ENCODE measurements at regions not wholly inside any gene's neighbourhood (a gene's known extent, or its start where the extent isn't known, plus 50 kb on each side); places are given as distances from the start of the nearest gene placed in this dataset.

DNA sequence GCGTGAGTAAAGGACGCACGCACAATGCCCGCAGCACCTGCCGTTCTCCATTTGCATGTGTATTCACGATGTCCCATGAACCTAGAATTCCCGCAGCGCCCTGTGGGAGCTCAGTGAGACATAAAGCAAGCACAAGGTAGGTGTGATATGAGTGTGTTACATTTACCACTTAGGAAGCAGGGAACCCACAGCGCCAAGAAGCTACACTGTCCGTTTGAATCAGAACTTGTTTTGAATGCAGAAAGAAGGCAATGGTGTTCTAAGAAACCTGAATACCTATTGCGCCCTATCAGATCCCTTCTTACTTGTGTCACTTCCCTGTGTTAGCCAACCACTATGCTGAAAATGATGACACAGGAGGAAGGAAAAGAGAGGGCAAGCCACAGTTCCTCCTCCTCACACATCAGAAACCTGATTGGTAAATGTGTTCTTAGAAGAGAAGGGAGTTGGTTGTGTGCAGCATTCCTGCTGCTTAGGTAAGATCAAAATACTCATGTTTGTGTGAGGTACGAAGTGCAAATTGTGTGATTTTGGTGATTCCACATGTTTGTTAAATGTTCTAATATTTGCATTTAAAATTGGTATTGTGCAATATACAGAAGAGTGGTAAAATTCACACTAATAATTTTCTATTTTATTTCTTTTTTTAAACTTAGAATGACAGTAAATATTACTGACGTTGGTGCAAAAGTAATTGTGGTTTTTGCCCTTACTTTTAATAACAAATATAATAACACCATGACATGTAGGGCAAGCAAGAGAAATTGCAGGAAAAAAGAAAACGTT lies 185.4 kb downstream of the SEC23IP start:
- TF ChIP-seq SMAD2 (IDR thresholded peaks at IDR 0.05; ENCODE audit: low read depth, low read length), result no peak
- no peak for TF ChIP-seq TAF15 (IDR thresholded peaks at IDR 0.05; ENCODE audit: low read depth, low read length)
- no peak for TF ChIP-seq RERE (CRISPR knock-in tag; IDR thresholded peaks at IDR 0.05; ENCODE audit: borderline replicate concordance)
- no peak for TF ChIP-seq CTCF (IDR thresholded peaks at IDR 0.05 in 2 of 3, conservative IDR thresholded peaks at IDR 0.05 in 1 of 3; ENCODE audit: insufficient read depth in 2 of 3, low read depth in 1 of 3, low read length in 3 of 3)
- no peak for TF ChIP-seq GMEB1 (CRISPR knock-in tag; IDR thresholded peaks at IDR 0.05)
- no peak for TF ChIP-seq FOXA1 (IDR thresholded peaks at IDR 0.05; ENCODE audit: borderline replicate concordance)
- no peak for TF ChIP-seq TEAD1 (CRISPR knock-in tag; IDR thresholded peaks at IDR 0.05)
- TF ChIP-seq EP300 (IDR thresholded peaks at IDR 0.05; ENCODE audit: low read length), result no peak
- TF ChIP-seq ZNF830 (CRISPR knock-in tag; IDR thresholded peaks at IDR 0.05), result no peak
- no peak for TF ChIP-seq YBX1 (IDR thresholded peaks at IDR 0.05)
- TF ChIP-seq, protein P1, sequence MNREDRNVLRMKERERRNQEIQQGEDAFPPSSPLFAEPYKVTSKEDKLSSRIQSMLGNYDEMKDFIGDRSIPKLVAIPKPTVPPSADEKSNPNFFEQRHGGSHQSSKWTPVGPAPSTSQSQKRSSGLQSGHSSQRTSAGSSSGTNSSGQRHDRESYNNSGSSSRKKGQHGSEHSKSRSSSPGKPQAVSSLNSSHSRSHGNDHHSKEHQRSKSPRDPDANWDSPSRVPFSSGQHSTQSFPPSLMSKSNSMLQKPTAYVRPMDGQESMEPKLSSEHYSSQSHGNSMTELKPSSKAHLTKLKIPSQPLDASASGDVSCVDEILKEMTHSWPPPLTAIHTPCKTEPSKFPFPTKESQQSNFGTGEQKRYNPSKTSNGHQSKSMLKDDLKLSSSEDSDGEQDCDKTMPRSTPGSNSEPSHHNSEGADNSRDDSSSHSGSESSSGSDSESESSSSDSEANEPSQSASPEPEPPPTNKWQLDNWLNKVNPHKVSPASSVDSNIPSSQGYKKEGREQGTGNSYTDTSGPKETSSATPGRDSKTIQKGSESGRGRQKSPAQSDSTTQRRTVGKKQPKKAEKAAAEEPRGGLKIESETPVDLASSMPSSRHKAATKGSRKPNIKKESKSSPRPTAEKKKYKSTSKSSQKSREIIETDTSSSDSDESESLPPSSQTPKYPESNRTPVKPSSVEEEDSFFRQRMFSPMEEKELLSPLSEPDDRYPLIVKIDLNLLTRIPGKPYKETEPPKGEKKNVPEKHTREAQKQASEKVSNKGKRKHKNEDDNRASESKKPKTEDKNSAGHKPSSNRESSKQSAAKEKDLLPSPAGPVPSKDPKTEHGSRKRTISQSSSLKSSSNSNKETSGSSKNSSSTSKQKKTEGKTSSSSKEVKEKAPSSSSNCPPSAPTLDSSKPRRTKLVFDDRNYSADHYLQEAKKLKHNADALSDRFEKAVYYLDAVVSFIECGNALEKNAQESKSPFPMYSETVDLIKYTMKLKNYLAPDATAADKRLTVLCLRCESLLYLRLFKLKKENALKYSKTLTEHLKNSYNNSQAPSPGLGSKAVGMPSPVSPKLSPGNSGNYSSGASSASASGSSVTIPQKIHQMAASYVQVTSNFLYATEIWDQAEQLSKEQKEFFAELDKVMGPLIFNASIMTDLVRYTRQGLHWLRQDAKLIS (CRISPR knock-in tag; IDR thresholded peaks at IDR 0.05), result no peak
- TF ChIP-seq ZBTB7A (IDR thresholded peaks at IDR 0.05; ENCODE audit: borderline replicate concordance, control insufficient read depth, low read depth, low read length), result no peak
- no peak for TF ChIP-seq PHB2 (IDR thresholded peaks at IDR 0.05; ENCODE audit: low read depth)
